ENCODE measurements at regions not wholly inside any gene's neighbourhood (a gene's known extent, or its start where the extent isn't known, plus 50 kb on each side); places are given as distances from the start of the nearest gene placed in this dataset.

DNA sequence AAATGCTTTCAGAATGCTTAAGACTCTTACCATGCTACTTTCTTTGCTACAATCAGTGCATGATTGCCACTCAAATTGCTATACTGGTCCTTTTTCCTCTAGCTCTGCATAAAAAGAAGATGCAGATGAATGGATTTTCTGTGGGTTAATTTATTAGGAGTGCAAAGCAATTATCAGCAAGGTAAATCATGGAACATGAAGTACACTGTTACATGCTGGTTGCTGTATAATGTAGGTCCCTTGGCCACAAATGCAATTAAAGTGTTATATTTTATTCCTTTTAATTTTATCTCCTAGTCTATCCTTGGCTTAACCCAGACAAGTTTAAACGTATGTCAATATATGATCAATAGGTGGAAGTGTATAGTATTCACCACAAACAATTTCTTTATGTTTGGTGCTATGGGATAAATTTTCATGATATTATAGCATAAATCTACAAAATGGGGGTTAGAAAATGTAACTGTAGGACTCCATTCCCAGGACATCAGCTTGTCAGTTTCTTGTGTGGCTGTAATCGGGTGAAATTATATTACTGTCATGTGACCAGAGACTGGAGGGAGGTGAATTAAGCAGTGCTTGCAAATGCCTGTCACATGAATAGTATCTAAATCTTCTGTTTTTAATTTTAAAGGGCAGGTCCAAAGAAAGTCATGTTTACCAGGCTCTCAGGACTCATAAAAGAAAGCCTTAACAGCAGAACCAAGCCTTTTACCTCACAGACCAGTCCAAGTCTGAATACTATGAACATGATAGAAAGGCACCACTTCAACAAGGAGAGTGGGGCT is 176.9 kb upstream of the ID4 start:
- no peak for TF ChIP-seq POLR2A (IDR thresholded peaks at IDR 0.05; ENCODE audit: extremely low read depth, insufficient read length)
- TF ChIP-seq, protein P1, sequence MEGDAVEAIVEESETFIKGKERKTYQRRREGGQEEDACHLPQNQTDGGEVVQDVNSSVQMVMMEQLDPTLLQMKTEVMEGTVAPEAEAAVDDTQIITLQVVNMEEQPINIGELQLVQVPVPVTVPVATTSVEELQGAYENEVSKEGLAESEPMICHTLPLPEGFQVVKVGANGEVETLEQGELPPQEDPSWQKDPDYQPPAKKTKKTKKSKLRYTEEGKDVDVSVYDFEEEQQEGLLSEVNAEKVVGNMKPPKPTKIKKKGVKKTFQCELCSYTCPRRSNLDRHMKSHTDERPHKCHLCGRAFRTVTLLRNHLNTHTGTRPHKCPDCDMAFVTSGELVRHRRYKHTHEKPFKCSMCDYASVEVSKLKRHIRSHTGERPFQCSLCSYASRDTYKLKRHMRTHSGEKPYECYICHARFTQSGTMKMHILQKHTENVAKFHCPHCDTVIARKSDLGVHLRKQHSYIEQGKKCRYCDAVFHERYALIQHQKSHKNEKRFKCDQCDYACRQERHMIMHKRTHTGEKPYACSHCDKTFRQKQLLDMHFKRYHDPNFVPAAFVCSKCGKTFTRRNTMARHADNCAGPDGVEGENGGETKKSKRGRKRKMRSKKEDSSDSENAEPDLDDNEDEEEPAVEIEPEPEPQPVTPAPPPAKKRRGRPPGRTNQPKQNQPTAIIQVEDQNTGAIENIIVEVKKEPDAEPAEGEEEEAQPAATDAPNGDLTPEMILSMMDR (IDR thresholded peaks at IDR 0.05; ENCODE audit: low read depth, low read length): no peak
